NCI-H1694 treated with DMSO at 0.1 percent for 48 hours (cell line): ENCODE measurements at regions not wholly inside any gene's neighbourhood (a gene's known extent, or its start where the extent isn't known, plus 50 kb on each side); places are given as distances from the start of the nearest gene placed in this dataset.

ENCODE experiments used
- DNase-seq: peaks from one replicate; lab custom pipeline; 2025; lab: John Stamatoyannopoulos, UW

DNA sequence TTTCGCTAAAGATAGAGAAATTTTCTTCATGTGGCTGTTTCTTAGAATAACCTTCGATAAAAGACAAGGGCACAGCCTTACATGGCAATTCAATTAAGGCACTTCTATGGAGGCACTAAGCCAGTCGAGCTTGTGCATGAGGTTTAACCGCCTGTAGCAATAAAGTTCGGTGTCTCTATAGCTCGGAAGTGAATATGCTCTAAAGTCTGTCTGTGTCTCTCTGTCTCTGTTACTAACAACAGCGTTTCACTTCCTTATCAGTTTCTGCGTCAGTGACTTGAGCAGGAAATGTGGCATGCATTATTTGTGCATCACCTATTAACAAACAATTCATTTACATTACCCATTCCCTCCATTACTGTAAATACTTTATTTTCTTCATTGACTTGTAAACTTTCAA, 365.1 kb upstream of the NETO1 start:
- no peak for DNase-seq

DNA sequence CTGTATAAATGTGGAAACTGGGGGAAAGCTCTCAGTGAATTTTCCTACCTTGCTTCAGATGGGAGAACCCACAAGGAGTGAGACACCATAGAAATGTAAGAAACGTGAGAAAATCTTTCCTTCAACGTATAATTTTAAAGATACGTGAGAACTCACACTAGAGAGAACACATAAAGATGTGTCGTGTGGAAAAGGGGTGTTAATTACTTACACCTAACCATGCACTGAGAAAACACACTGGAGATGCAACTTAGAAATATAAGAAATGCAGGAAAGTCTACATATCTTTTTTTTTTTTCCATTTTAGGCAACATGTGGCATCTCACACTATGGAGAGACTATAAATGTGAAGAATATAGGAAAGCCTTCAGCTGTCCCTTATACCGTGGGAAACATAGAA, 352.9 kb upstream of the NETO1 start:
- no peak for DNase-seq

DNA sequence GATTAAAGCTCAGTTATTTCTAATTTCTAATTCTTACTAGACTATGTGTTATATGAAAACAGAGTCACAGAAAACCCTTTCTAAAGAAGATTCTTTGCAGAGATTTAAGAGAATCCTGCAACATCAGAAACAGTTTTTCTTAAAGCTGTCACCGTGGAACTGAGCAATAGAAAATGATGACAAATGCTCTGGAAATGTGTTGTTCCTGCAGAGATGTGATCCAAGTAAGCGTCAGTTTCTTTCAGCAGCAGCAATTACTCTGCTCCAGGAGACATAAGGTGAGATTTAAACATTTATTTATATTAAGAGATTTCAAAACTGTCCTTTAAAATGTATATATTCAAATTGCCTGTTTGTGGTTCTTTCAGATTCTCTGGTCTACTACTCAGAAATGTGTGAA, 350.5 kb upstream of the NETO1 start:
- no peak for DNase-seq

DNA sequence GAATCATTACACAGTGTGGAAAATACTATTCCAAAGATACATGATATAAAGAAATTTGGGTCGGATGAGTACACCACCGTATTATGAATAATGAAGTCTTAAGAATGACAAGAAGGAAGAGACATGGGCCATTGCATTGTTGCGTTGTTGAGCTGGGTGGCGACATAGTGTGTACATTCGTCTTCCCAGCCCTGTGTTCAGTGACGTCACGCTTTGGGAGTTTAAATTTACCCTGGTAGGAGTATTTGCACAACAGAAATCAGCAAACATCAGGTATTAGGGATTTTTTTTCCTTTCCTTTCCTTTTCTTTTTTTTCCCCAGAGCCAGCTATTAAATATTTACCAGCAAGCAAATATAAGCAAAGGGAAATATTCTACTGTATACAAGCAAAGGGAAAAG, 347.2 kb upstream of the NETO1 start:
- DNase-seq: no peak

DNA sequence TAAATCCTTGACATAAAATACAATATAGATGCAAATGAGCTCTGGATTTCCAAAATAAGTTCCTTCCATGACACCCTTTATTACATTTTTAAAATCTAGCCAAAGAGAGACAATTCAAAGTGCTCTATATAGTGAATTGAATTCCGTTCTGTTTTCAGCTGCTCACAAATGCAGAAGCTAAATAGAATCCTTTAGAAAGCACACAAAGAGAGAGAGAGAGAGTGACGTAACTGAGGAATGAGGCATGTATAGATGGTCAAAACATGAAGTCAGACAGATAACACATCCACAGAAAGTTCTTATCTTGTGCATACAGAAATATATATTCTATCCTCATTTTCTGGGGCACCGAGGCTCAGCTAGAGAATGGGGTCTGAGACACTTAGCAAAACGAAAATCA, 344.7 kb upstream of the NETO1 start:
- no peak for DNase-seq

DNA sequence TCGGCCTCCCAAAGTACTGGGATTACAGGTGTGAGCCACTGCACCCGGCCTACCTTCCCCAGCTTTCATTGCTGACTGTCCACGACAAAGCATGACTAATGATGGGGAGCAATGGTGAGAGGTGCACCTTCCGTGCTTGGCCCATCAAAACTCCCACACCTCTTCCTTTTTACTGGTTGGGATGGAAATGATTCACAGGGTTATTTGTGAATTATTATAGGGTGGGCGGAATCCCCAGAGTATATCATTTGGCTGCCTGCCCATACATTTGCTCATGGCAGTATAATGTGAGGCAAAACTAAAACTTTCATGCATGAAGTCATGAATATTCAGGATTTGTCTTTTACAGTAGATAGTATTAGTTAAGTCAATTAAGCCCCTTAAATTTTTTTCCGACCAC, 334.2 kb upstream of the NETO1 start:
- no peak for DNase-seq

DNA sequence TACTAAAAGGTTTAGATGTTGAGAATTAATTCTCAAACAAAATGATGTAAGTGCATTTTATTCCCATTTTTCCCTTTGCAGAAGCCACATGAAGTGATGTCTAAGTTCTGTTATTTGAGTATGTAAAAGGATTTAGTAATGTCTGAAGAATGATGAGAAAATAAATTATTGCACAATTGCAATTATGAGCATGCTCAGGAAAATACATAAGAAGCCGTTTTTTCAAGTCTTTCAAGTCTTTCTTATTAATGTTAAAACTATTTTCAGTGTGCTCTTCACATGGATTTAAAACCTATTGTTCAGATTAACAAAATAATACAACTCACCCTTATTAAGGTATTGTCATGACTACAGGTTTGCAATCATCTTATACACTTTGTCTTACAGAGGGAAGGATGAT, 331.4 kb upstream of the NETO1 start:
- DNase-seq: no peak

DNA sequence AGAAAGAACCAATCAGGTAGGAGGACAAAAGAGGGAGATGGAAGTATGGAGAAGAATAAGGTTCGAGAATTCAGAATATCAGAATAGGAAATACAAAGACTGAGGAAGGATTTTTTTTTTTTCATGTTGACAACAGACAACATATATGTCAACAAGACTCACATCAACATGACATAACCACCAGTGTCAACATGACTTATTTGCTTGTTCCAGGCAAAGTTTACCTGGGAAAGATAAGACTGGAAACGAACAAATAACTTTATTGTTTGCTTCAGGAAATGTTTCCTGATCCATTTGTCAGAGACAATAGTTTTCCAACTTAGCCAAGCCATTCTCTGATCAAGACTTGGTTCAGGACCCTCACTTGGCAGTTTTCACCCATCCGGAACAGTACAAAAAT, 321.9 kb upstream of the NETO1 start:
- DNase-seq: no peak

DNA sequence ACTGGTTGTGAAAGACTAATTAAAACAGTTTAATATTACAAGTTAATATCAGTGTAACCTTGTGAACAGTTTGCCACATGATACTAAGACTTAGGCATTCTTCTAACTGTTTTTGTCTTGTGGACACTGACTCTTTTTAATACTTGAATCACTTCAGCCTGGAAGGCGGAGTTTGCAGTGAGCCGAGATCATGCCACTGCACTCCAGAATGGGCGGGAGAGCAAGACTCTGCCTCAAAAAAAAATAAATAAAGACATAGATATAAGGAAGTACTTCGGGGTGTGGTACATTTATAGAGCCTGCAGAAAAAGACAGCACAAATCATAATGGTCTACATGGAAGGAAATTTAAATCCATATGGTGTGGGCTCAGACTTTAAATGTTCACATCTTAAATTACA, 300.4 kb upstream of the NETO1 start:
- DNase-seq: no peak

DNA sequence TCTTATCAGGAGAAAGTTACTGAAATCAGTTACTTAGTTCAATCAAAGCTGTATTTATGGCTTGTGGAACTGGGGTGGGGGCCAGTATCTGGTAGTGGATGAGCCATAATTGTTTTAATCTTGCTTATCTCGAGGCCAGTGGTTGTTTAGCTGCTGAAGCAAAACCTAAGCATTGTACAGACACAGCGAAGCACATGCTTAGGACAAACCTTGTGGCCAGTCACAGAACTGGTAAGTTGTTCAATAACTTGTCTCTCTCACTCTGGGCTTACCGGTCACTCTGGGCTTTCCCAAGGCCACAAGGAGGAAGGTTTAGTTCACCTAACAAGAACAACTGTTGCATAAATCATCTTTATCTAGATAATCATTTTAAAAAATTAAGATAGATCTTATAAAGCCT, 296.6 kb upstream of the NETO1 start:
- DNase-seq: no peak

DNA sequence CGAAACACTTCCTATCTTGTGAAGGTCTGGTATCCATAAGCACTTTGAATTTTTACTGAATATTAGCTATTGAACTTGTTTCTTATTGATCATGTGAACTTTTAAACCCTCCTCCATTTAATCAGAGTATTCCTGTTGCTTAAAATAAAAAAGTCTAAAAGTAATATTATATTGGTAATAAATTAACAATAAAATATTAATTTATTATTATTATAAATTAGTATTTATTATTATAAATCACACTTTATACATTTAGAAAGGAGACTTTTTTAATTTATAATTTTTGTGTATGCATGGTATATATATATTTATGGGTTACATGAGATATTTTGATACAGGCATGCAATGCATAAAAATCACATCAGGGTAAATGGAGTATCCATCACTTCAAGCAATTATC, 295.4 kb upstream of the NETO1 start:
- no peak for DNase-seq

DNA sequence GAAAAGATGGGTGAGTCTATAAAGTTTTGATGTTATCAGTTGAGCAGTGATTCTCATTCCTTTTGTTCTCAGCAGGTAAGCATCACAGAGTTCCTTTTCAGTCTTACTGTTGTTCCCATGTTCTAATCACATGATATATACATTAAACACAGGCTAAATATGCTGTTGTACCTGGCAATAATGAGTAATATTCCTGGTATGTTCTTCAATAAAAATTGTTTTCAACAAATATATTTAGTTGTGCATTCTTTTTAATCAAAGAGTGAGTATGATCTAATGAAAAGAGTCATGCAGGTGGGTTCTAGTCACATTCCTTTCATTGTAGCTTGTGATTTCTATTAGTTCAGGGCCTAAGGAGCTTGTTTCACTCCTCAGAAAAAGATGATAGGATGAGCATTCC, 288.3 kb upstream of the NETO1 start:
- no peak for DNase-seq

DNA sequence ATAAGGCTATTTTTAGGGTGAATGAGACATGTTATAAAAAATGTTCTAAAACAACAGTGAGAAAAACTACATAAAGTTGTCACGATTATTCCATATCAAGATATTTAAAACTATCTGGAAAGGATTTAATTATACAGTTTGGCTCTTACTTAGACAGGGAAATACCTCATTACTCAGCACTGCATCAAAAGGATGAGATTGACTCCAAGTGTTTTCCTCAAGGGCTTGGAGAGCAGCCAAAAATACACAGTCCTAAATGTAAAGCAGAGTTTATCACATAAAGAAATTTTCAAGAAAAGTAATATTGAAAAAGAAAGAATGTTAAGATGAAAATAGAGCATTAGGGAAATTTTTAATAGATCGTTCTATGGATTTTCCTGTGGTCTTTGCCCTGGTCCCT, 285.5 kb upstream of the NETO1 start:
- no peak for DNase-seq

DNA sequence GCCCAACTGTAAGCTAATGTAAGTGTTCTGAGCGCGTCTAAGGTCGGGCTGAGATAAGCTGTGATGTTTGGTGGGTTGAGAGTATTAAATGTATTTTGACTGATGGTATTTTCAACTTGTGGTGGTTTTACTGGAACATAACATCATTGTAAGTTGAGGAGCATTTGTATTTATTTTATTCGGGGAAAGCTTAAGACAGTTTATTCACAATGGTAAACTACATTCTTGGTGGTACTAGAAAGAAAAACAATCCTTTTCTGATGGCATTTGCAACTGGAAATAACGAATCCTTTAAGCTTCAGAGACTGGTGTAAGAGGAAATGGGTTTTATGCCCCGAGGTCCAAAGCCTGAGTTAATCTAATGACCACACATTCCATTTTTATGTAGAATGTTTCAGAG, 283.3 kb upstream of the NETO1 start:
- no peak for DNase-seq

DNA sequence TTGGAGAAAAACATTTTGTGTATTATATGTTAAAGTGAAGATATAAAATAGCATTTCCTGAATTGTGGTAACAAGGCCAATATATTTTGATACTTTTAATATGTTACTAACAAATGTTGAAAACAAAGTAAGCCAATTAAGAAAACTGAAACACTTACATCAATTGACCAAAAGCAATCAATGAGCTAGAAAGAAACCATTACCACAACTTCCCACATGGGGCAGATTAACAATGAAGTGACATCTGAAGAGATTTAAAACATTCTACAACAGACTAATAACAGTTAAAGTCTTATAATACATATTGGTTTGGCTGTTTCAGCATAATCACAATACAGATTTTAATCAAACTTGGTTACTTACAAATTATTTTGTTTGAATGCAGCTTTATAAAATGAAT, 282.4 kb upstream of the NETO1 start:
- no peak for DNase-seq

DNA sequence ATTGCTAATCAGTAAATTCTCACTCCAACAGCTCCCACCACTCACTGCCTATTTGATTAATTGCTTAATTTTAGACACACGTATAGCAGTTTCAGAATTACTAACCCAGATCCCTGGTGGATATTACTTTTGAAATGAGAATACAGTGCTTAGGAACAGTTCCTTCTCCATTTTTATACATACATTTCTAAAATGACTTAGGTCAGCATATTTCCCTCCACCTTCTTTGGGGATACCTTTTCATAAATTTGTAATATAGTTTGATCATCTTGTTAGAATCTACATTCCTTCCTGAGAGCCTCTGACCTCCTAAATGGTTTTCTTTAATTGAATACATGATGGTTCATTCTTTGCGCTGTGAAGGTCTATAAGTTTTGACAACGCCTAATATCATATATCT, 279.8 kb upstream of the NETO1 start:
- DNase-seq: no peak

DNA sequence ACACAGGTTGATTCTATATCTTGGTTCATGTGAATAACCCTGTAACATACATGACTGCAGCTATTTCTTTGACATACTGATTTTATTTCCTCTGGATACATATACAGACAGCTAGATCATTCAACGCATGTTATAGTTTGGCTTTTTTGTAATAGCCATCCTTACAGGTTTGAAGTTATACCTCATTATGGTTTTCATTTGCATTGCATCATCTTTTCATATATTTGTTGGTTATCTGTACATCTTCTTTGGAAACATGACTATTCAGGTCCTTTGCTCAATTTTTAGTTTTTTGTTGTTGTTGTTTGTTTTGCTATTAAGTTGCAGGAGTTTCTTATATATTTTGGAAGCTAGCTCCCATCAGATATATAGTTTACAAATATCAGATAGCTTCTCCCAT, 276.2 kb upstream of the NETO1 start:
- no peak for DNase-seq

DNA sequence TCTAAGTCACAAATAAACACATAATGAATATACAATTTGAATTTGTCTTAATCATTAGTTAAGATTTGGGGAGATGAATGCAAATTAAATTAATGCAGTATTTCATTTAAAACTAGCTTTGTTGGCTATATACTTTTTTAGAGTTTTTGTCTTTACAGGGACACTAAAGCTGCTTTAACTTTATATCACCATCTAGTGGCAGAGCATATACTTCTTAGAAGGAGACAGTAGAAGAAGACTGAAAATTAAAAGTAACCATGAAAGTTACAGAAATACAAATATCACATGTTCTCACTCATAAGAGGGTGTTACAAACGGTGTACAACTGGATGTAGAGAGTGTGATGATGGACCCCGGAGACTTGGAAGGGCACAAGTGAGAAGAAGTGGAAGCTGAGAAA, 268.3 kb upstream of the NETO1 start:
- peak; percentile 12 for DNase-seq

DNA sequence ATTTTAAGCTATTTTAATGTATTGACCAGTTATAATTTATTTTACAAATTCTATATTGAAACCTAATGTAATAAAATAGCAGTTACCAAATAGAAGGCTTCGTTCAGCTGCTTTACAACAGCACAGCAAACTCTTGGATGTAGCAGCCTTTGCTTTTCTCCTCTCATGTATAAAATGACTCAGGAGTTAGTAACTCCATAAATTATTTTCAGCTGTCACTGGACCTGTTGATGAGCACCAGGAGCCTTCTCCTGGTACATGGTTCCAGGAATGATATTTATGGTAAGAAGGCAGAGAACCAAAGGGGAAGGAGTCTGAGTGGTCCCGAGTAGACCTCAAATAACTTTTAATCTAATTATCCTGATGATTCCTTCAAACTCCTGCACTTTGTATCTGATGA, 256.4 kb upstream of the NETO1 start:
- no peak for DNase-seq

DNA sequence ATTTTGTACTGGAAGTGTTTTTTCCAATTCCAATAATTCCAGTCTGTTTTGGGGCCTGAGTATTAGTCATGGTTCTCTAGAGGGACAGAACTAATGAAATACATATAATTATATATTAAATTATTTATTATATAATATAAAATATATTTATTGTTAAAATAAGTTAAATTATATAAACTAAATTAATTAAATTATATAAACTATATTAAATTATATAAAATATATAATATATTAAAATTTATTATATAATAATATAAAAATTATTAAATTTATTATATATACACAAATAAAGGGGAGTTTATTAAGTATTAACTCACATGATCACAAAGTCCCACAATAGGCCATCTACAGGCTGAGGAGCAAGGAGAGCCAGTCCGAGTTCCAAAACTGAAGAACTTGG, 253.4 kb upstream of the NETO1 start:
- DNase-seq: no peak

DNA sequence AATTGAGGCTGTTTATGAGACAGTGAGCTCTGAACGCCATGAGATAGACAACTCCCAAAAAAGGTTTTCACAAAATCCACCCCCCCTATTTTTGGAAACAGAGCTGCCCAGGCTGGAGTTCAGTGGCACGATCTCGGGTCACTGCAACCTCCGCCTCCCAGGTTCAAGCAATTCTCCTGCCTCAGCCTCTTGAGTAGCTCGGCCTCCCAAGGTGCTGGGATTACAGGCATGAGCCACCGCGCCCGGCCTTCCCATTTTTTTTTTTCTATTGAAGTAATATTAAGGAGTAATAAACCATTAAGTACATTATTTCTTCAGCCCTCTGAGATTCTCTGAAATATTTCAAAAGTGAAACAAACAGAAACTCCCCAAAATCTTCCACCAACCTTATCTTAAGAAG, 252.8 kb upstream of the NETO1 start:
- DNase-seq: no peak

DNA sequence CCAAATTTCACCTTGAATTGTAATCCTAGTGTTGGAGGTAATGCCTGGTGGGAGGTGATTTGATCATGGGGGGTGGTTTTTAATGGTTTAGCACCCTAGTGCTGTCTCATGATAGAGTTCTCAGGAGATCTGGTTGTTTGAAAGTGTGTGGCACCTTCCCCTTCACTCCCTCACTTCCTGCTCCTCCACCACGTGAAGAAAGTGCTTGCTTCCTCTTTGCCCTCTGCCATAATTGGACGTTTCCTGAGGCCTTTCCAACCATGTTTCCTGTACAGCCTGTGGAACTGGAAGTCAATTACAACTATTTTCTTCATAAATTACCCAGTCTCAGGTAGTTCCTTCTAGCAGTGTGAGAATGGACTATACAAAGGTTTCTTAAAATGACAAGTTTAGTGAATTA, 251.8 kb upstream of the NETO1 start:
- no peak for DNase-seq

DNA sequence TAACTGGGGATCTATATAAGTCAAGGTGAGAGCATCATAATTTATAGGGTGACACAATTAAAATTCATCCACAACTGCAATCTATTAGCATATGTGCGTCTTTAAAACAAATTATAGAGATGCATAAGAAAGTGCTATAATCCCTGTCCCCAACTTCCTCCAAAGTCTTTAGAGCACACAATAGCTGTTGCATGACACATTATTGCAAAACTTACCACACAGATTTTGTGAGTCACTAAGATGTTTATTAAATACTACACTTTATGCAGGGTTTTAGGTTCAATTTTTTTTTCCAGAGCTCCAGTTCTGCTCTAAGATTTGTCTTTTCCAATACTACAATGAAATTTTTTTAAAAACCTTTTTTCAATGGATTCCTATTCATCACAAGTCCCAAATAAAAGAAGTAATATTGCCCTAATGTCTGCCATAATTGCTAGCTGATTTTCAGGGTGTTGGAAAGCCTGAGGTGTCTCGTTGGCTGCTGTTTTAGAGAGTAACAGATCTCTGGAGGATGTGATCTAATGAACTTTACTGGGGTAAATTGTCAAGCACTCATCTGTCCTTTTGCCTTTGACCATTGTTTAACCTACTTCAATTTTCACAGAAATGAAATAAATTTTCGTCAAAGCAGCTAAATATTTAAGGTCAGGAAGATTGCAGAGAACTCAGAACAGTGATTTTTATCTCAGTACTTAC, 250.5 kb upstream of the NETO1 start:
- no peak for DNase-seq

DNA sequence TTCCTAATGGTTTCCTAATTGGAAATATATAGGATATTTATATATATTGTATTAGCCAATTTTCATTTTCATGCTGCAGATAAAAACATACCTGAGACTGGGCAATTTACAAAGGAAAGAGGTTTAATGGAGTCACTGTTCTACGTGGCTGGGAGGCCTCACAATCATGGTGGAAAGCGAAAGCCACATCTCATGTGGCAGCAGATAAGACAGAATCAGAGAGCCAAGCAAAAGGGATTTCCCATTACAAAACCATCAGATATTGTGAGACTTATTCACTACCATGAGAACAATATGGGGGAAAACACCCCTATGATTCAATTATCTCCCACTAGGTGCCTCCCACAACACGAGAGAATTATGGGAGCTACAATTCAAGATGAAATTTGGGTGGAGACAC, 242.5 kb upstream of the NETO1 start:
- DNase-seq: no peak

DNA sequence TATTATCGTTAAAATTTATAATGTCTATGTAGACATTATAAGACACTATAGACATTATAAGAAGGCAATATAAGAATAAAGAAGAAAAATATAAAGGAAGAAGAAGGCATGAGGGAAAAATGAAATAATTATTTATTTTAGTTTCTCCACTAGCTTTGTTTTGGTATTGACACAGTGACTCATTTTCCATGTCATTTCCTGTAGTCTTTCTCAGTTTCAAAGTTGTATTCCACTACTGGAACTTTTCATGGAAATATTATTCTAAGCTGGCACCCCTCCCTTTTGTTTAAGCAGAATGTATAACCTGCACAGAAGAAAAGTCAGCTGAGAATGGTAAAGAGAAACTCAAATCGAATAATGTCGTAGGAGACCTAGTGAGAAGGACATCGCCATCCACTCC, 234.2 kb upstream of the NETO1 start:
- no peak for DNase-seq
